IMR-90 (cell line): ENCODE measurements at regions not wholly inside any gene's neighbourhood (a gene's known extent, or its start where the extent isn't known, plus 50 kb on each side); places are given as distances from the start of the nearest gene placed in this dataset.

Experiments
- ATAC-seq: fragments of 200-7000 bp; cut with Tn5 transposase; 2 replicates; pipeline ENCODE4 v1.9.1; 2020; ENCODE audit warnings: low read depth, mild to moderate bottlenecking, moderate library complexity
- BruUV-seq: library from RNA; stranded (reverse); fragments of 400-500 nt; replicated peaks from 2 replicates; lab custom pipeline; 2021; lab: Mats Ljungman, UMichigan
- CTCF ChIA-PET: fragments of 300-600 bp; formaldehyde crosslinking; extraction: SDS; loops from one replicate; lab custom pipeline; 2021; ENCODE audit warnings: antibody characterized with exemption; lab: Yijun Ruan, JAX
- POLR2A ChIA-PET: fragments of 300-600 bp; sonication (Branson Sonifier 250); formaldehyde crosslinking; loops from one replicate; lab custom pipeline; 2022; ENCODE audit warnings: antibody characterized with exemption; ENCODE audit not compliant: unreplicated experiment; lab: Charles Lee
- DNase-seq: peaks from one replicate; pipeline ENCODE4 v3.0.0; 2013
- H2AFZ ChIP-seq: replicated peaks from 2 replicates; pipeline ENCODE3; 2013; ENCODE audit warnings: low read length, mild to moderate bottlenecking; ENCODE audit not compliant: poor library complexity
- H2AK5ac ChIP-seq: 2 replicates; pipeline ENCODE4 v1.6.1; 2013; ENCODE audit warnings: low read depth, low read length, inconsistent platforms
- H2AK9ac ChIP-seq: replicated peaks from 2 replicates; pipeline ENCODE3; 2013; ENCODE audit warnings: mild to moderate bottlenecking, low read depth, low read length, moderate library complexity; ENCODE audit not compliant: poor library complexity
- H2BK120ac ChIP-seq: 2 replicates; pipeline ENCODE4 v1.6.1; 2013; ENCODE audit warnings: low read depth, low read length, inconsistent platforms
- H2BK15ac ChIP-seq: 3 replicates; pipeline ENCODE4 v1.6.1; 2013; ENCODE audit warnings: low read depth, low read length, inconsistent platforms
- H2BK20ac ChIP-seq: 2 replicates; pipeline ENCODE4 v1.6.1; 2013; ENCODE audit warnings: low read depth, mild to moderate bottlenecking, inconsistent platforms, low read length, moderate library complexity
- H2BK5ac ChIP-seq: 2 replicates; pipeline ENCODE4 v1.6.1; 2013; ENCODE audit warnings: mild to moderate bottlenecking, low read depth, low read length, inconsistent platforms; ENCODE audit not compliant: poor library complexity, severe bottlenecking
- H3K14ac ChIP-seq: replicated peaks from 2 replicates; pipeline ENCODE4 v1.6.1; 2013; ENCODE audit warnings: low read depth, low read length, inconsistent platforms
- H3K18ac ChIP-seq: 2 replicates; pipeline ENCODE4 v1.6.1; 2013; ENCODE audit warnings: low read depth, low read length, control low read depth
- H3K23ac ChIP-seq: 2 replicates; pipeline ENCODE4 v1.6.1; 2013; ENCODE audit warnings: low read depth, low read length, inconsistent platforms
- H3K27ac ChIP-seq: 2 replicates; pipeline ENCODE4 v1.5.1; 2013; ENCODE audit warnings: mild to moderate bottlenecking, control low read depth, low read length; ENCODE audit not compliant: insufficient read depth
- H3K27me3 ChIP-seq: 2 replicates; pipeline ENCODE4 v1.6.1; 2013; ENCODE audit warnings: low read length; ENCODE audit not compliant: control insufficient read depth, insufficient read depth
- H3K36me3 ChIP-seq: 2 replicates; pipeline ENCODE4 v1.6.1; 2013; ENCODE audit warnings: low read length, mixed read lengths; ENCODE audit not compliant: control insufficient read depth, insufficient read depth
- H3K4ac ChIP-seq: 2 replicates; pipeline ENCODE4 v1.6.1; 2013; ENCODE audit warnings: low read depth, low read length, inconsistent platforms
- H3K4me1 ChIP-seq: 2 replicates; pipeline ENCODE4 v1.6.1; 2013; ENCODE audit warnings: low read length, mixed read lengths; ENCODE audit not compliant: control insufficient read depth, insufficient read depth
- H3K4me2 ChIP-seq: 2 replicates; pipeline ENCODE4 v1.6.1; 2013; ENCODE audit warnings: low read depth, mild to moderate bottlenecking, control low read depth, low read length, moderate library complexity
- H3K4me3 ChIP-seq: 2 replicates; pipeline ENCODE4 v1.5.1; 2013; ENCODE audit warnings: low read depth, mild to moderate bottlenecking, control low read depth, low read length, moderate library complexity; ENCODE audit not compliant: insufficient read depth
- H3K56ac ChIP-seq: 2 replicates; pipeline ENCODE4 v1.6.1; 2013; ENCODE audit warnings: low read length, inconsistent platforms; ENCODE audit not compliant: insufficient read depth; ENCODE audit errors: extremely low read depth
- H3K79me1 ChIP-seq, 2 experiments: 2 replicates each; pipeline ENCODE4 v1.6.1; 2013; ENCODE audit warnings: low read length in 2 of 2, inconsistent platforms in 1 of 2, low read depth in 1 of 2
- H3K9ac ChIP-seq: 2 replicates; pipeline ENCODE4 v1.6.1; 2013; ENCODE audit warnings: low read depth, low read length, control low read depth
- H3K9me1 ChIP-seq: 2 replicates; pipeline ENCODE4 v1.6.1; 2013; ENCODE audit warnings: low read length, inconsistent platforms; ENCODE audit not compliant: insufficient read depth
- H3K9me3 ChIP-seq: 2 replicates; pipeline ENCODE4 v1.6.1; 2013; ENCODE audit warnings: low read length; ENCODE audit not compliant: control insufficient read depth, insufficient read depth
- H4K20me1 ChIP-seq: 2 replicates; pipeline ENCODE4 v1.6.1; 2013; ENCODE audit warnings: low read length, inconsistent platforms; ENCODE audit not compliant: insufficient read depth
- H4K5ac ChIP-seq: 2 replicates; pipeline ENCODE4 v1.6.1; 2013; ENCODE audit warnings: mild to moderate bottlenecking, low read depth, low read length, control low read depth
- H4K8ac ChIP-seq, 2 experiments: 2 replicates each; pipeline ENCODE4 v1.6.1; 2013; ENCODE audit warnings: low read depth in 2 of 2, low read length in 2 of 2, control low read depth in 1 of 2, inconsistent platforms in 1 of 2
- H4K91ac ChIP-seq: 2 replicates; pipeline ENCODE4 v1.6.1; 2013; ENCODE audit warnings: low read depth, low read length, inconsistent platforms; ENCODE audit not compliant: insufficient read depth
- BHLHE40 ChIP-seq: fragments of 150-350 bp; IDR thresholded peaks from 2 replicates; pipeline ENCODE4 v1.6.1; 2016; ENCODE audit warnings: mild to moderate bottlenecking, low read depth, low read length
- CEBPB ChIP-seq: IDR thresholded peaks from 2 replicates; pipeline ENCODE4 v1.6.1; 2012; ENCODE audit warnings: low read depth, low read length, improper control_type of control experiment
- CHD1 ChIP-seq: IDR thresholded peaks from 2 replicates; pipeline ENCODE4 v1.6.1; 2012; ENCODE audit warnings: low read depth, low read length, improper control_type of control experiment
- CTCF ChIP-seq: conservative IDR thresholded peaks from 2 replicates; pipeline ENCODE4 v1.5.1; 2012; ENCODE audit warnings: mild to moderate bottlenecking, low read depth, low read length, improper control_type of control experiment
- ELK1 ChIP-seq: fragments of 150-350 bp; IDR thresholded peaks from 2 replicates; pipeline ENCODE4 v1.6.1; 2016; ENCODE audit warnings: low read depth, mild to moderate bottlenecking, low read length, moderate library complexity, borderline replicate concordance
- FOS ChIP-seq: fragments of 150-350 bp; IDR thresholded peaks from 2 replicates; pipeline ENCODE4 v1.6.1; 2016; ENCODE audit warnings: low read depth, low read length
- MAFK ChIP-seq: IDR thresholded peaks from 2 replicates; pipeline ENCODE4 v1.6.1; 2012; ENCODE audit warnings: low read depth, low read length, improper control_type of control experiment
- MAZ ChIP-seq: IDR thresholded peaks from 2 replicates; pipeline ENCODE4 v1.6.1; 2012; ENCODE audit warnings: low read depth, mild to moderate bottlenecking, low read length, improper control_type of control experiment, moderate library complexity, borderline replicate concordance
- MXI1 ChIP-seq: IDR thresholded peaks from 2 replicates; pipeline ENCODE4 v1.6.1; 2012; ENCODE audit warnings: low read depth, mild to moderate bottlenecking, low read length, moderate library complexity, borderline replicate concordance
- NFE2L2 ChIP-seq: fragments of 150-350 bp; IDR thresholded peaks from 2 replicates; pipeline ENCODE4 v1.6.1; 2016; ENCODE audit warnings: low read depth, mild to moderate bottlenecking, low read length
- POLR2A ChIP-seq: IDR thresholded peaks from 2 replicates; pipeline ENCODE4 v1.6.1; 2012; ENCODE audit warnings: mild to moderate bottlenecking, low read depth, low read length
- RAD21 ChIP-seq: IDR thresholded peaks from 2 replicates; pipeline ENCODE4 v1.6.1; 2012; ENCODE audit warnings: low read length, improper control_type of control experiment
- RCOR1 ChIP-seq: IDR thresholded peaks from 2 replicates; pipeline ENCODE4 v1.6.1; 2012; ENCODE audit warnings: mild to moderate bottlenecking, low read length, improper control_type of control experiment; ENCODE audit not compliant: insufficient replicate concordance
- RFX5 ChIP-seq: IDR thresholded peaks from 2 replicates; pipeline ENCODE4 v1.8.0; 2012; ENCODE audit warnings: low read depth, mild to moderate bottlenecking, low read length, moderate library complexity
- SMC3 ChIP-seq: fragments of 150-350 bp; IDR thresholded peaks from 2 replicates; pipeline ENCODE4 v1.6.1; 2016; ENCODE audit warnings: low read depth, mild to moderate bottlenecking, antibody characterized with exemption, low read length, moderate library complexity
- USF2 ChIP-seq: fragments of 150-350 bp; IDR thresholded peaks from 2 replicates; pipeline ENCODE4 v1.6.1; 2017; ENCODE audit warnings: mild to moderate bottlenecking, antibody characterized with exemption, low read length, low read depth
- whole genome bisulfite sequencing, 2 experiments: methylation state at CpG; one replicate each; pipeline versions ENCODE4 v1.1.5 to v1.1.7; 2013; ENCODE audit warnings: missing lambda C conversion rate in 2 of 2; ENCODE audit not compliant: insufficient read length in 1 of 2; ENCODE audit errors: extremely low coverage in 2 of 2; 5-methylcytosine and 5-hydroxymethylcytosine counted together
- dilution Hi-C: fragments of 300-500 bp; cut with HindIII; formaldehyde crosslinking; loops from one replicate; pipeline ENCODE4 v1.14.3; 2018; ENCODE audit warnings: low sequenced_read_pairs; ENCODE audit not compliant: unreplicated experiment
- in situ Hi-C: fragments of 300-500 bp; cut with MboI; formaldehyde crosslinking; loops from 3 replicates; pipeline ENCODE4 v1.14.3; 2019; ENCODE audit warnings: low sequenced_read_pairs, inconsistent platforms, mixed read lengths
- intact Hi-C: fragments of 100-400 bp; cut with micrococcal nuclease; formaldehyde crosslinking; loops from 2 replicates; pipeline ENCODE4 v1.10.0; 2022

GRCh38 chr1:218828125-218828650 is 345.5 kb upstream of the LYPLAL1 start:
- H3K4ac ChIP-seq: peak overlapping the region; percentile 30; the same call in 1 of the 2 replicates
- TF ChIP-seq SMC3 (no peak), MXI1 (no peak), CTCF (no peak), USF2 (no peak), ELK1 (no peak), NFE2L2 (no peak), MAFK (no peak), RFX5 (no peak), FOS (no peak), RAD21 (no peak), CEBPB (no peak), RCOR1 (no peak), POLR2A (no peak), MAZ (no peak), BHLHE40 (no peak), CHD1 (no peak)
- in situ Hi-C loops: no loop called here
- dilution Hi-C loops: no loop called here
- peak overlapping the region; percentile 29; the same call in 1 of the 2 replicates for H2AK5ac ChIP-seq
- H4K91ac ChIP-seq: no peak overlapping the region
- no peak overlapping the region for H2BK15ac ChIP-seq
- H2BK5ac ChIP-seq: no peak overlapping the region
- ChIA-PET CTCF (no interaction called here), POLR2A (no interaction called here)
- H3K23ac ChIP-seq: no peak overlapping the region
- peaks cover 5% of the 10 kb centered on the region for H3K4me1 ChIP-seq
- ATAC-seq (no peak), DNase-seq (no peak)
- H3K4me2 ChIP-seq: no peak overlapping the region
- no peaks in the 10 kb centered on the region for H3K36me3 ChIP-seq
- WGBS, 2 experiments: no CpG with 5 or more reads among the region's 3 CpGs
- BruUV-seq: no TSS peak
- no peaks in the 10 kb centered on the region for H3K79me1 ChIP-seq
- intact Hi-C loops: no loop called here
- H3K27me3 ChIP-seq: no peaks in the 10 kb centered on the region
- H3K56ac ChIP-seq: no peak overlapping the region
- no peak overlapping the region for H2BK120ac ChIP-seq
- H4K5ac ChIP-seq: no peak overlapping the region
- no peak overlapping the region for H2AFZ ChIP-seq
- H2AK9ac ChIP-seq: no peak overlapping the region
- H3K9me1 ChIP-seq: 0 out of 2 replicates have a peak, but pooled peaks cover 4% of the 10 kb centered on the region
- no peaks in the 10 kb centered on the region for H4K20me1 ChIP-seq
- H3K4me3 ChIP-seq: no peak overlapping the region
- H4K8ac ChIP-seq: no peak overlapping the region
- no peak overlapping the region for H3K9ac ChIP-seq
- H3K27ac ChIP-seq: no peak overlapping the region
- no peak overlapping the region for H3K14ac ChIP-seq
- peak overlapping the region; percentile 66; the same call in 1 of the 2 replicates for H3K18ac ChIP-seq
- H3K9me3 ChIP-seq: no peaks in the 10 kb centered on the region
- H2BK20ac ChIP-seq: peak overlapping the region; percentile 39; the same call in 1 of the 2 replicates
